ENCODE measurements at regions not wholly inside any gene's neighbourhood (a gene's known extent, or its start where the extent isn't known, plus 50 kb on each side); places are given as distances from the start of the nearest gene placed in this dataset.

GRCh38 chr4:156241896-156242295, 288.2 kb upstream of the CTSO start:
- Mint-ChIP-seq H3K4me3 (no peak overlapping the region), H3K27me3 (ENCODE audit: low read depth) (peaks cover 3% of the 10 kb centered on the region), H3K9me3 (peaks cover 20% of the 10 kb centered on the region), H3K4me1 (peaks cover 6% of the 10 kb centered on the region), H3K36me3 (ENCODE audit: low read depth) (no peaks in the 10 kb centered on the region), H3K27ac (peak overlapping the region in 1 of 3 experiments; percentile 15)
- no peak for TF ChIP-seq CTCF (IDR thresholded peaks at IDR 0.05; ENCODE audit: unreplicated experiment in 3 of 3)

DNA sequence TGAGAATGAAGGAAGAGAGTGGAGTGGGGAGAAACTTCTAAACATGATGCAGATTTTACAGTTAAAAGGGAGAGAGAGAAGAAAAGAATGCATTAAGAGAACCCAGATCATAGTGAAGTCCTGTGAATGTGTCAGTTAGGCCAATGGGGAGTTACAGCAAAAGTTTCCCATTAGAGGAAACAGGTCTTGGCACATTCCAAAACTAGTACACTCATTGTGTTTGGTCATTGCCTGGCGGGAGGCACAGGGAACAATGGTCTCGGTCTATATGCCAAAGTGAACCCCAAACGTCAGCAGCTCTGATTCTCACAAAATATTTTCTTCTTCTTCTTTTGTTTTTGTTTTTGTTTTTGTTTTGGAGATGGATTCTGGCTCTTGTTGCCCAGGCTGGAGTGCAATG, 284.5 kb upstream of the CTSO start:
- peaks cover 6% of the 10 kb centered on the region for H3K4me1 Mint-ChIP-seq
- TF ChIP-seq CTCF (IDR thresholded peaks at IDR 0.05; ENCODE audit: unreplicated experiment in 3 of 3): no peak
- H3K27ac Mint-ChIP-seq: no peak overlapping the region
- H3K4me3 Mint-ChIP-seq: no peak overlapping the region
- peaks cover 10% of the 10 kb centered on the region for H3K9me3 Mint-ChIP-seq
- no peaks in the 10 kb centered on the region for H3K36me3 Mint-ChIP-seq (ENCODE audit: low read depth)
- H3K27me3 Mint-ChIP-seq (ENCODE audit: low read depth): peaks cover 3% of the 10 kb centered on the region

DNA sequence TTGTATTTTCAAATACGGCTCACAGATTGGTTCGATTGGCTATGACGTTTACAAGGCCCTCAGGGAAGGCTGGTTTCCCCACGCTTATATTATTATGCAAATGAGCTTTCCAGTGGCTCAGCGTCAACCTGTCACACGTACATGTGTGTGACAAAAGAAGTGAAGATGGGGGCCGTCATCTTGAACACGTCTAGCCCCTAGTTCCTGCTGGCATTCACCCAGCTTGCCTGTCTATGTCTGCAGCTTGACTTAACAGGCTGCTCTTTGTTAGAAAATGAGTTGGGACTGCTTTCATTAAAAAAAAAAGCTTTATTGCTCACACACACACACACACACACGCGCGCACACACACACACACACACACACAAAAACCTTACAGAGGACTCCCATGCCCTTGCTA, 283.6 kb upstream of the CTSO start:
- Mint-ChIP-seq H3K36me3 (ENCODE audit: low read depth) (no peaks in the 10 kb centered on the region), H3K4me3 (no peak overlapping the region), H3K4me1 (peaks cover 4% of the 10 kb centered on the region), H3K27me3 (ENCODE audit: low read depth) (peaks cover 3% of the 10 kb centered on the region), H3K27ac (no peak overlapping the region), H3K9me3 (peaks cover 8% of the 10 kb centered on the region)
- TF ChIP-seq CTCF (IDR thresholded peaks at IDR 0.05; ENCODE audit: unreplicated experiment in 3 of 3): no peak

GRCh38 chr4:156230176-156230575, 276.5 kb upstream of the CTSO start:
- peaks cover 3% of the 10 kb centered on the region for H3K9me3 Mint-ChIP-seq
- no peaks in the 10 kb centered on the region for H3K4me1 Mint-ChIP-seq
- H3K36me3 Mint-ChIP-seq (ENCODE audit: low read depth): no peaks in the 10 kb centered on the region
- H3K4me3 Mint-ChIP-seq: no peak overlapping the region
- no peak for TF ChIP-seq CTCF (IDR thresholded peaks at IDR 0.05; ENCODE audit: unreplicated experiment in 3 of 3)
- no peak overlapping the region for H3K27ac Mint-ChIP-seq
- no peaks in the 10 kb centered on the region for H3K27me3 Mint-ChIP-seq (ENCODE audit: low read depth)

DNA sequence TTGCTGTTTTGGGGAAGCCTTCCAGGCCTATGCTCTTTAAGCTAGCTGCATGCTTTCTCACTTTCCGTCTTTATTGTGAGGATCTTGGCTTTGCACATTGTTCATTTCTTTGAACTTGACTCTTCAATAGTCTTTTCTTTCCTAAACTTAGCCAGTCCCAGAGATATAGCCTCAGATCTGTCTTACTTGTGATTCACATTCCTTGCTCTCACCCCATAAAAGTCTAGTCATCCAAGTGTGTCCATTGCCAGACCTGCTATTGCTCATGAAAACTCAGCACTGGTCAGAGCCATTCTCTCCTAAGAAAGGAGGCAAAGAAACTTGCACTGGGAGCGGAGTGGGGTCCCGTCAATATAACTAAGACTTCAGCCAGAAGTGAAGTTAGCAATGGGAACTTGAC, 275.0 kb upstream of the CTSO start:
- TF ChIP-seq CTCF (IDR thresholded peaks at IDR 0.05; ENCODE audit: unreplicated experiment in 3 of 3): no peak
- Mint-ChIP-seq H3K4me3 (no peak overlapping the region), H3K27ac (no peak overlapping the region), H3K27me3 (ENCODE audit: low read depth) (no peaks in the 10 kb centered on the region), H3K36me3 (ENCODE audit: low read depth) (no peaks in the 10 kb centered on the region), H3K9me3 (no peaks in the 10 kb centered on the region), H3K4me1 (no peaks in the 10 kb centered on the region)

DNA sequence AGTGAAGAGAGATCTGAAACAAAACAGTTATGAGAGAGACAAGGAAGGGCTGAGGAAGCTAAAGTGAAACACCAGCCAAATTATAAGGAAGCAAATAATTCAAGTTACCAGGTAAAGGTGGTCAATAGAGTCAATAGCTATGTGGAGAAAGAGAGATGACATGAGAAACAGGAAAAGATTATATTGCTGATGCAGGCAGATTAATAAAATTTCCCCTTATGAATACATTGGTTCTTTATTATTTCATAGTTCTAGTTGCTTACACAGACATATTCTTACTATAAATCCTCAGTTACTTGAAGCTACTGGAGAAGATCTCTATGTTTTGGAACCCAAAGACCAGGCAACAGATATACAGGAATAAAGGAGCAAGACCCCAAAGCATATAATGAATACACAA, 273.7 kb upstream of the CTSO start:
- Mint-ChIP-seq H3K4me3 (no peak overlapping the region), H3K27ac (no peak overlapping the region), H3K9me3 (no peaks in the 10 kb centered on the region), H3K4me1 (no peaks in the 10 kb centered on the region), H3K36me3 (ENCODE audit: low read depth) (no peaks in the 10 kb centered on the region), H3K27me3 (ENCODE audit: low read depth) (no peaks in the 10 kb centered on the region)
- no peak for TF ChIP-seq CTCF (IDR thresholded peaks at IDR 0.05; ENCODE audit: unreplicated experiment in 3 of 3)

Data from nephron (organoid).